IMR-90 (cell line): ENCODE measurements at regions not wholly inside any gene's neighbourhood (a gene's known extent, or its start where the extent isn't known, plus 50 kb on each side); places are given as distances from the start of the nearest gene placed in this dataset.

Experiments used
- ATAC-seq: fragments of 200-7000 bp; cut with Tn5 transposase; 2 replicates; pipeline ENCODE4 v1.9.1; 2020; ENCODE audit warnings: low read depth, mild to moderate bottlenecking, moderate library complexity
- BruUV-seq: library from RNA; stranded (reverse); fragments of 400-500 nt; replicated peaks from 2 replicates; lab custom pipeline; 2021; lab: Mats Ljungman, UMichigan
- CTCF ChIA-PET: fragments of 300-600 bp; formaldehyde crosslinking; extraction: SDS; loops from one replicate; lab custom pipeline; 2021; ENCODE audit warnings: antibody characterized with exemption; lab: Yijun Ruan, JAX
- POLR2A ChIA-PET: fragments of 300-600 bp; sonication (Branson Sonifier 250); formaldehyde crosslinking; loops from one replicate; lab custom pipeline; 2022; ENCODE audit warnings: antibody characterized with exemption; ENCODE audit not compliant: unreplicated experiment; lab: Charles Lee
- DNase-seq: peaks from one replicate; pipeline ENCODE4 v3.0.0; 2013
- H2AFZ ChIP-seq: replicated peaks from 2 replicates; pipeline ENCODE3; 2013; ENCODE audit warnings: low read length, mild to moderate bottlenecking; ENCODE audit not compliant: poor library complexity
- H2AK5ac ChIP-seq: 2 replicates; pipeline ENCODE4 v1.6.1; 2013; ENCODE audit warnings: low read depth, low read length, inconsistent platforms
- H2AK9ac ChIP-seq: replicated peaks from 2 replicates; pipeline ENCODE3; 2013; ENCODE audit warnings: mild to moderate bottlenecking, low read depth, low read length, moderate library complexity; ENCODE audit not compliant: poor library complexity
- H2BK120ac ChIP-seq: 2 replicates; pipeline ENCODE4 v1.6.1; 2013; ENCODE audit warnings: low read depth, low read length, inconsistent platforms
- H2BK15ac ChIP-seq: 3 replicates; pipeline ENCODE4 v1.6.1; 2013; ENCODE audit warnings: low read depth, low read length, inconsistent platforms
- H2BK20ac ChIP-seq: 2 replicates; pipeline ENCODE4 v1.6.1; 2013; ENCODE audit warnings: low read depth, mild to moderate bottlenecking, inconsistent platforms, low read length, moderate library complexity
- H2BK5ac ChIP-seq: 2 replicates; pipeline ENCODE4 v1.6.1; 2013; ENCODE audit warnings: mild to moderate bottlenecking, low read depth, low read length, inconsistent platforms; ENCODE audit not compliant: poor library complexity, severe bottlenecking
- H3K14ac ChIP-seq: replicated peaks from 2 replicates; pipeline ENCODE4 v1.6.1; 2013; ENCODE audit warnings: low read depth, low read length, inconsistent platforms
- H3K18ac ChIP-seq: 2 replicates; pipeline ENCODE4 v1.6.1; 2013; ENCODE audit warnings: low read depth, low read length, control low read depth
- H3K23ac ChIP-seq: 2 replicates; pipeline ENCODE4 v1.6.1; 2013; ENCODE audit warnings: low read depth, low read length, inconsistent platforms
- H3K27ac ChIP-seq: 2 replicates; pipeline ENCODE4 v1.5.1; 2013; ENCODE audit warnings: mild to moderate bottlenecking, control low read depth, low read length; ENCODE audit not compliant: insufficient read depth
- H3K27me3 ChIP-seq: 2 replicates; pipeline ENCODE4 v1.6.1; 2013; ENCODE audit warnings: low read length; ENCODE audit not compliant: control insufficient read depth, insufficient read depth
- H3K36me3 ChIP-seq: 2 replicates; pipeline ENCODE4 v1.6.1; 2013; ENCODE audit warnings: low read length, mixed read lengths; ENCODE audit not compliant: control insufficient read depth, insufficient read depth
- H3K4ac ChIP-seq: 2 replicates; pipeline ENCODE4 v1.6.1; 2013; ENCODE audit warnings: low read depth, low read length, inconsistent platforms
- H3K4me1 ChIP-seq: 2 replicates; pipeline ENCODE4 v1.6.1; 2013; ENCODE audit warnings: low read length, mixed read lengths; ENCODE audit not compliant: control insufficient read depth, insufficient read depth
- H3K4me2 ChIP-seq: 2 replicates; pipeline ENCODE4 v1.6.1; 2013; ENCODE audit warnings: low read depth, mild to moderate bottlenecking, control low read depth, low read length, moderate library complexity
- H3K4me3 ChIP-seq: 2 replicates; pipeline ENCODE4 v1.5.1; 2013; ENCODE audit warnings: low read depth, mild to moderate bottlenecking, control low read depth, low read length, moderate library complexity; ENCODE audit not compliant: insufficient read depth
- H3K56ac ChIP-seq: 2 replicates; pipeline ENCODE4 v1.6.1; 2013; ENCODE audit warnings: low read length, inconsistent platforms; ENCODE audit not compliant: insufficient read depth; ENCODE audit errors: extremely low read depth
- H3K79me1 ChIP-seq, 2 experiments: 2 replicates each; pipeline ENCODE4 v1.6.1; 2013; ENCODE audit warnings: low read length in 2 of 2, inconsistent platforms in 1 of 2, low read depth in 1 of 2
- H3K9ac ChIP-seq: 2 replicates; pipeline ENCODE4 v1.6.1; 2013; ENCODE audit warnings: low read depth, low read length, control low read depth
- H3K9me1 ChIP-seq: 2 replicates; pipeline ENCODE4 v1.6.1; 2013; ENCODE audit warnings: low read length, inconsistent platforms; ENCODE audit not compliant: insufficient read depth
- H3K9me3 ChIP-seq: 2 replicates; pipeline ENCODE4 v1.6.1; 2013; ENCODE audit warnings: low read length; ENCODE audit not compliant: control insufficient read depth, insufficient read depth
- H4K20me1 ChIP-seq: 2 replicates; pipeline ENCODE4 v1.6.1; 2013; ENCODE audit warnings: low read length, inconsistent platforms; ENCODE audit not compliant: insufficient read depth
- H4K5ac ChIP-seq: 2 replicates; pipeline ENCODE4 v1.6.1; 2013; ENCODE audit warnings: mild to moderate bottlenecking, low read depth, low read length, control low read depth
- H4K8ac ChIP-seq, 2 experiments: 2 replicates each; pipeline ENCODE4 v1.6.1; 2013; ENCODE audit warnings: low read depth in 2 of 2, low read length in 2 of 2, control low read depth in 1 of 2, inconsistent platforms in 1 of 2
- H4K91ac ChIP-seq: 2 replicates; pipeline ENCODE4 v1.6.1; 2013; ENCODE audit warnings: low read depth, low read length, inconsistent platforms; ENCODE audit not compliant: insufficient read depth
- BHLHE40 ChIP-seq: fragments of 150-350 bp; IDR thresholded peaks from 2 replicates; pipeline ENCODE4 v1.6.1; 2016; ENCODE audit warnings: mild to moderate bottlenecking, low read depth, low read length
- CTCF ChIP-seq: conservative IDR thresholded peaks from 2 replicates; pipeline ENCODE4 v1.5.1; 2012; ENCODE audit warnings: mild to moderate bottlenecking, low read depth, low read length, improper control_type of control experiment
- FOS ChIP-seq: fragments of 150-350 bp; IDR thresholded peaks from 2 replicates; pipeline ENCODE4 v1.6.1; 2016; ENCODE audit warnings: low read depth, low read length
- MAFK ChIP-seq: IDR thresholded peaks from 2 replicates; pipeline ENCODE4 v1.6.1; 2012; ENCODE audit warnings: low read depth, low read length, improper control_type of control experiment
- MXI1 ChIP-seq: IDR thresholded peaks from 2 replicates; pipeline ENCODE4 v1.6.1; 2012; ENCODE audit warnings: low read depth, mild to moderate bottlenecking, low read length, moderate library complexity, borderline replicate concordance
- NFE2L2 ChIP-seq: fragments of 150-350 bp; IDR thresholded peaks from 2 replicates; pipeline ENCODE4 v1.6.1; 2016; ENCODE audit warnings: low read depth, mild to moderate bottlenecking, low read length
- USF2 ChIP-seq: fragments of 150-350 bp; IDR thresholded peaks from 2 replicates; pipeline ENCODE4 v1.6.1; 2017; ENCODE audit warnings: mild to moderate bottlenecking, antibody characterized with exemption, low read length, low read depth
- WGBS, 2 experiments: methylation state at CpG; one replicate each; pipeline versions ENCODE4 v1.1.5 to v1.1.7; 2013; ENCODE audit warnings: missing lambda C conversion rate in 2 of 2; ENCODE audit not compliant: insufficient read length in 1 of 2; ENCODE audit errors: extremely low coverage in 2 of 2; 5-methylcytosine and 5-hydroxymethylcytosine counted together
- dilution Hi-C: fragments of 300-500 bp; cut with HindIII; formaldehyde crosslinking; loops from one replicate; pipeline ENCODE4 v1.14.3; 2018; ENCODE audit warnings: low sequenced_read_pairs; ENCODE audit not compliant: unreplicated experiment
- in situ Hi-C: fragments of 300-500 bp; cut with MboI; formaldehyde crosslinking; loops from 3 replicates; pipeline ENCODE4 v1.14.3; 2019; ENCODE audit warnings: low sequenced_read_pairs, inconsistent platforms, mixed read lengths
- intact Hi-C: fragments of 100-400 bp; cut with micrococcal nuclease; formaldehyde crosslinking; loops from 2 replicates; pipeline ENCODE4 v1.10.0; 2022

- Histone ChIP-seq H4K20me1 (no peaks in the 10 kb centered on the region), H4K8ac (no peak overlapping the region), H2AK9ac (no peak overlapping the region), H4K5ac (no peak overlapping the region), H3K4me1 (no peaks in the 10 kb centered on the region), H3K9ac (no peak overlapping the region), H3K9me3 (no peaks in the 10 kb centered on the region), H3K56ac (no peak overlapping the region), H3K4ac (no peak overlapping the region), H2AFZ (no peak overlapping the region), H2BK15ac (no peak overlapping the region), H2BK5ac (no peak overlapping the region), H2AK5ac (no peak overlapping the region), H3K4me2 (no peak overlapping the region), H2BK20ac (no peak overlapping the region), H3K9me1 (no peaks in the 10 kb centered on the region), H3K79me1 (no peaks in the 10 kb centered on the region), H3K27me3 (no peaks in the 10 kb centered on the region), H3K14ac (no peak overlapping the region), H3K23ac (no peak overlapping the region), H2BK120ac (no peak overlapping the region), H3K4me3 (no peak overlapping the region), H3K27ac (no peak overlapping the region), H4K91ac (no peak overlapping the region), H3K18ac (no peak overlapping the region), H3K36me3 (no peaks in the 10 kb centered on the region)
- ATAC-seq (no peak), DNase-seq (no peak)
- ChIA-PET POLR2A (no interaction called here), CTCF (no interaction called here)
- in situ Hi-C loops (no loop called here), intact Hi-C loops (no loop called here), dilution Hi-C loops (no loop called here)
- BruUV-seq, result no TSS peak
- TF ChIP-seq FOS (no peak), CTCF (no peak), USF2 (no peak), BHLHE40 (no peak), MXI1 (no peak), MAFK (no peak), NFE2L2 (no peak)
- no CpG with 5 or more reads among the region's 2 CpGs for WGBS, 2 experiments
Measured at GRCh38 chr16:77557385-77557784, 122.6 kb upstream of the ADAMTS18 start.
